ENCODE measurements at regions not wholly inside any gene's neighbourhood (a gene's known extent, or its start where the extent isn't known, plus 50 kb on each side); places are given as distances from the start of the nearest gene placed in this dataset.

- TF ChIP-seq CTCF (IDR thresholded peaks at IDR 0.05; ENCODE audit: insufficient read depth, low read length) = no peak
- no peak for TF ChIP-seq GABPA (IDR thresholded peaks at IDR 0.05; ENCODE audit: low read depth)
- TF ChIP-seq REST (IDR thresholded peaks at IDR 0.05; ENCODE audit: insufficient replicate concordance, low read depth) = no peak
- no peak for TF ChIP-seq SPI1 (IDR thresholded peaks at IDR 0.05; ENCODE audit: borderline replicate concordance, low read depth)
- TF ChIP-seq POLR2AphosphoS5 (IDR thresholded peaks at IDR 0.05; ENCODE audit: low read depth) = no peak
These were observed 63.3 kb upstream of the ZFR start for GRCh38 chr5:32507738-32508434.

Measured in HL-60 (cell line).